IMR-90 (cell line): ENCODE measurements at regions not wholly inside any gene's neighbourhood (a gene's known extent, or its start where the extent isn't known, plus 50 kb on each side); places are given as distances from the start of the nearest gene placed in this dataset.

Experiments used
- ATAC-seq: fragments of 200-7000 bp; cut with Tn5 transposase; 2 replicates; pipeline ENCODE4 v1.9.1; 2020; ENCODE audit warnings: low read depth, mild to moderate bottlenecking, moderate library complexity
- BruUV-seq: library from RNA; stranded (reverse); fragments of 400-500 nt; replicated peaks from 2 replicates; lab custom pipeline; 2021; lab: Mats Ljungman, UMichigan
- CTCF ChIA-PET: fragments of 300-600 bp; formaldehyde crosslinking; extraction: SDS; loops from one replicate; lab custom pipeline; 2021; ENCODE audit warnings: antibody characterized with exemption; lab: Yijun Ruan, JAX
- POLR2A ChIA-PET: fragments of 300-600 bp; sonication (Branson Sonifier 250); formaldehyde crosslinking; loops from one replicate; lab custom pipeline; 2022; ENCODE audit warnings: antibody characterized with exemption; ENCODE audit not compliant: unreplicated experiment; lab: Charles Lee
- DNase-seq: peaks from one replicate; pipeline ENCODE4 v3.0.0; 2013
- H2AFZ ChIP-seq: replicated peaks from 2 replicates; pipeline ENCODE3; 2013; ENCODE audit warnings: low read length, mild to moderate bottlenecking; ENCODE audit not compliant: poor library complexity
- H2AK5ac ChIP-seq: 2 replicates; pipeline ENCODE4 v1.6.1; 2013; ENCODE audit warnings: low read depth, low read length, inconsistent platforms
- H2AK9ac ChIP-seq: replicated peaks from 2 replicates; pipeline ENCODE3; 2013; ENCODE audit warnings: mild to moderate bottlenecking, low read depth, low read length, moderate library complexity; ENCODE audit not compliant: poor library complexity
- H2BK120ac ChIP-seq: 2 replicates; pipeline ENCODE4 v1.6.1; 2013; ENCODE audit warnings: low read depth, low read length, inconsistent platforms
- H2BK15ac ChIP-seq: 3 replicates; pipeline ENCODE4 v1.6.1; 2013; ENCODE audit warnings: low read depth, low read length, inconsistent platforms
- H2BK20ac ChIP-seq: 2 replicates; pipeline ENCODE4 v1.6.1; 2013; ENCODE audit warnings: low read depth, mild to moderate bottlenecking, inconsistent platforms, low read length, moderate library complexity
- H2BK5ac ChIP-seq: 2 replicates; pipeline ENCODE4 v1.6.1; 2013; ENCODE audit warnings: mild to moderate bottlenecking, low read depth, low read length, inconsistent platforms; ENCODE audit not compliant: poor library complexity, severe bottlenecking
- H3K14ac ChIP-seq: replicated peaks from 2 replicates; pipeline ENCODE4 v1.6.1; 2013; ENCODE audit warnings: low read depth, low read length, inconsistent platforms
- H3K18ac ChIP-seq: 2 replicates; pipeline ENCODE4 v1.6.1; 2013; ENCODE audit warnings: low read depth, low read length, control low read depth
- H3K23ac ChIP-seq: 2 replicates; pipeline ENCODE4 v1.6.1; 2013; ENCODE audit warnings: low read depth, low read length, inconsistent platforms
- H3K27ac ChIP-seq: 2 replicates; pipeline ENCODE4 v1.5.1; 2013; ENCODE audit warnings: mild to moderate bottlenecking, control low read depth, low read length; ENCODE audit not compliant: insufficient read depth
- H3K27me3 ChIP-seq: 2 replicates; pipeline ENCODE4 v1.6.1; 2013; ENCODE audit warnings: low read length; ENCODE audit not compliant: control insufficient read depth, insufficient read depth
- H3K36me3 ChIP-seq: 2 replicates; pipeline ENCODE4 v1.6.1; 2013; ENCODE audit warnings: low read length, mixed read lengths; ENCODE audit not compliant: control insufficient read depth, insufficient read depth
- H3K4ac ChIP-seq: 2 replicates; pipeline ENCODE4 v1.6.1; 2013; ENCODE audit warnings: low read depth, low read length, inconsistent platforms
- H3K4me1 ChIP-seq: 2 replicates; pipeline ENCODE4 v1.6.1; 2013; ENCODE audit warnings: low read length, mixed read lengths; ENCODE audit not compliant: control insufficient read depth, insufficient read depth
- H3K4me2 ChIP-seq: 2 replicates; pipeline ENCODE4 v1.6.1; 2013; ENCODE audit warnings: low read depth, mild to moderate bottlenecking, control low read depth, low read length, moderate library complexity
- H3K4me3 ChIP-seq: 2 replicates; pipeline ENCODE4 v1.5.1; 2013; ENCODE audit warnings: low read depth, mild to moderate bottlenecking, control low read depth, low read length, moderate library complexity; ENCODE audit not compliant: insufficient read depth
- H3K56ac ChIP-seq: 2 replicates; pipeline ENCODE4 v1.6.1; 2013; ENCODE audit warnings: low read length, inconsistent platforms; ENCODE audit not compliant: insufficient read depth; ENCODE audit errors: extremely low read depth
- H3K79me1 ChIP-seq, 2 experiments: 2 replicates each; pipeline ENCODE4 v1.6.1; 2013; ENCODE audit warnings: low read length in 2 of 2, inconsistent platforms in 1 of 2, low read depth in 1 of 2
- H3K9ac ChIP-seq: 2 replicates; pipeline ENCODE4 v1.6.1; 2013; ENCODE audit warnings: low read depth, low read length, control low read depth
- H3K9me1 ChIP-seq: 2 replicates; pipeline ENCODE4 v1.6.1; 2013; ENCODE audit warnings: low read length, inconsistent platforms; ENCODE audit not compliant: insufficient read depth
- H3K9me3 ChIP-seq: 2 replicates; pipeline ENCODE4 v1.6.1; 2013; ENCODE audit warnings: low read length; ENCODE audit not compliant: control insufficient read depth, insufficient read depth
- H4K20me1 ChIP-seq: 2 replicates; pipeline ENCODE4 v1.6.1; 2013; ENCODE audit warnings: low read length, inconsistent platforms; ENCODE audit not compliant: insufficient read depth
- H4K5ac ChIP-seq: 2 replicates; pipeline ENCODE4 v1.6.1; 2013; ENCODE audit warnings: mild to moderate bottlenecking, low read depth, low read length, control low read depth
- H4K8ac ChIP-seq, 2 experiments: 2 replicates each; pipeline ENCODE4 v1.6.1; 2013; ENCODE audit warnings: low read depth in 2 of 2, low read length in 2 of 2, control low read depth in 1 of 2, inconsistent platforms in 1 of 2
- H4K91ac ChIP-seq: 2 replicates; pipeline ENCODE4 v1.6.1; 2013; ENCODE audit warnings: low read depth, low read length, inconsistent platforms; ENCODE audit not compliant: insufficient read depth
- BHLHE40 ChIP-seq: fragments of 150-350 bp; IDR thresholded peaks from 2 replicates; pipeline ENCODE4 v1.6.1; 2016; ENCODE audit warnings: mild to moderate bottlenecking, low read depth, low read length
- CEBPB ChIP-seq: IDR thresholded peaks from 2 replicates; pipeline ENCODE4 v1.6.1; 2012; ENCODE audit warnings: low read depth, low read length, improper control_type of control experiment
- CHD1 ChIP-seq: IDR thresholded peaks from 2 replicates; pipeline ENCODE4 v1.6.1; 2012; ENCODE audit warnings: low read depth, low read length, improper control_type of control experiment
- MXI1 ChIP-seq: IDR thresholded peaks from 2 replicates; pipeline ENCODE4 v1.6.1; 2012; ENCODE audit warnings: low read depth, mild to moderate bottlenecking, low read length, moderate library complexity, borderline replicate concordance
- WGBS, 2 experiments: methylation state at CpG; one replicate each; pipeline versions ENCODE4 v1.1.5 to v1.1.7; 2013; ENCODE audit warnings: missing lambda C conversion rate in 2 of 2; ENCODE audit not compliant: insufficient read length in 1 of 2; ENCODE audit errors: extremely low coverage in 2 of 2; 5-methylcytosine and 5-hydroxymethylcytosine counted together
- dilution Hi-C: fragments of 300-500 bp; cut with HindIII; formaldehyde crosslinking; loops from one replicate; pipeline ENCODE4 v1.14.3; 2018; ENCODE audit warnings: low sequenced_read_pairs; ENCODE audit not compliant: unreplicated experiment
- in situ Hi-C: fragments of 300-500 bp; cut with MboI; formaldehyde crosslinking; loops from 3 replicates; pipeline ENCODE4 v1.14.3; 2019; ENCODE audit warnings: low sequenced_read_pairs, inconsistent platforms, mixed read lengths
- intact Hi-C: fragments of 100-400 bp; cut with micrococcal nuclease; formaldehyde crosslinking; loops from 2 replicates; pipeline ENCODE4 v1.10.0; 2022
- TF ChIP-seq, protein P1 (sequence below): fragments of 150-350 bp; IDR thresholded peaks from 2 replicates; pipeline ENCODE4 v1.6.1; 2017; ENCODE audit warnings: mild to moderate bottlenecking, antibody characterized with exemption, low read length, low read depth

DNA sequence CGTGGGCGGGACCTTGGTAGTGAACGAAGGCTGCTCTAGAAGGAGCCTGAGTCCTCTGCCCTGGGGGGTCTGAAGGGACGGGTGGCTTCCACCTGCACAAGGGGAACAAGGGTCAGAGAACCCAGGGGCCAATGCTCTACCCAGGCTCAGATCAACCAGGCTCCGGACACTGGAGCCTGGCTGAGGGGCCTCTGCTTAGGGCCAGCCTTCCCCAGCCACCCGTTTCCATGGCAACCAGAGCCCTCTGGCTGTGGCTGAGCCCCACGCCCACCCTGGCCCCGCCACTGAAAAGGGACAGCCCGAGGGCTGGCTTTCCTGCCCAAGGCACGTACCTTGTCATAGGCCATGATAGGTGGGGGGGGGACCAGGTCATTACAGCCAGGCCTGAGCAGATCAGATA lies 724.6 kb downstream of the PTPRU start:
- 30% methylated on average over 6 of the region's 10 CpGs; no CpG with 5 or more reads in 1 of the 2 experiments for WGBS, 2 experiments
- no TSS peak for BruUV-seq
- H2BK20ac ChIP-seq: no peak overlapping the region
- H4K20me1 ChIP-seq: no peaks in the 10 kb centered on the region
- TF ChIP-seq BHLHE40 (no peak), CHD1 (no peak), MXI1 (no peak), CEBPB (no peak)
- TF ChIP-seq, protein P1, sequence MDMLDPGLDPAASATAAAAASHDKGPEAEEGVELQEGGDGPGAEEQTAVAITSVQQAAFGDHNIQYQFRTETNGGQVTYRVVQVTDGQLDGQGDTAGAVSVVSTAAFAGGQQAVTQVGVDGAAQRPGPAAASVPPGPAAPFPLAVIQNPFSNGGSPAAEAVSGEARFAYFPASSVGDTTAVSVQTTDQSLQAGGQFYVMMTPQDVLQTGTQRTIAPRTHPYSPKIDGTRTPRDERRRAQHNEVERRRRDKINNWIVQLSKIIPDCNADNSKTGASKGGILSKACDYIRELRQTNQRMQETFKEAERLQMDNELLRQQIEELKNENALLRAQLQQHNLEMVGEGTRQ: no peak
- no peak overlapping the region for H2AFZ ChIP-seq
- H2AK9ac ChIP-seq: no peak overlapping the region
- H3K27me3 ChIP-seq: no peaks in the 10 kb centered on the region; the same call in 1 of the 2 replicates
- no peaks in the 10 kb centered on the region for H3K79me1 ChIP-seq
- POLR2A ChIA-PET: no interaction called here
- no peaks in the 10 kb centered on the region for H3K9me1 ChIP-seq
- ATAC-seq (no peak), DNase-seq (no peak)
- no peak overlapping the region for H2AK5ac ChIP-seq
- no peak overlapping the region for H3K23ac ChIP-seq
- dilution Hi-C loops: no loop called here
- no peak overlapping the region for H3K27ac ChIP-seq
- no peak overlapping the region for H3K4me3 ChIP-seq
- no peak overlapping the region for H3K18ac ChIP-seq
- H3K9ac ChIP-seq: no peak overlapping the region
- CTCF ChIA-PET: no interaction called here
- H3K4me2 ChIP-seq: no peak overlapping the region
- H4K5ac ChIP-seq: no peak overlapping the region
- no peak overlapping the region for H3K56ac ChIP-seq
- in situ Hi-C loops: no loop called here
- intact Hi-C loops: no loop called here
- H2BK120ac ChIP-seq: no peak overlapping the region
- H3K14ac ChIP-seq: no peak overlapping the region
- H2BK15ac ChIP-seq: no peak overlapping the region
- no peaks in the 10 kb centered on the region for H3K9me3 ChIP-seq
- H4K8ac ChIP-seq: no peak overlapping the region
- H4K91ac ChIP-seq: no peak overlapping the region
- H3K4ac ChIP-seq: no peak overlapping the region
- no peaks in the 10 kb centered on the region for H3K4me1 ChIP-seq
- no peak overlapping the region for H2BK5ac ChIP-seq
- no peaks in the 10 kb centered on the region for H3K36me3 ChIP-seq
